Esophagus squamous epithelium (tissue), 5 donors: ENCODE measurements at regions not wholly inside any gene's neighbourhood (a gene's known extent, or its start where the extent isn't known, plus 50 kb on each side); places are given as distances from the start of the nearest gene placed in this dataset.

ENCODE experiments used
- DNase-seq: peaks from one replicate; lab custom pipeline; 2025; lab: John Stamatoyannopoulos, UW
- H3K27ac ChIP-seq, 4 donors: fragments of 200-600 bp; sonication (generic); one replicate each; pipeline ENCODE4 v1.5.1; 2016 to 2019; ENCODE audit warnings: mild to moderate bottlenecking in 1 of 4
- H3K27me3 ChIP-seq, 4 donors: fragments of 200-600 bp; sonication (generic); 1 replicate in 3 of 4; 2 replicates in 1 of 4; pipeline versions ENCODE4 v1.5.1 to v1.6.0; 2017 to 2021; ENCODE audit warnings: antibody characterized with exemption in 1 of 4
- H3K36me3 ChIP-seq, 3 donors: fragments of 200-600 bp; sonication (generic); one replicate each; pipeline ENCODE4 v1.5.1; 2016 to 2019
- H3K4me1 ChIP-seq, 3 donors: fragments of 200-600 bp; sonication (generic); one replicate each; pipeline ENCODE4 v1.5.1; 2017 to 2019
- H3K4me3 ChIP-seq, 4 donors: fragments of 200-600 bp; sonication (generic); 1 replicate in 3 of 4; 2 replicates in 1 of 4; pipeline ENCODE4 v1.5.1; 2016 to 2019; ENCODE audit warnings: mild to moderate bottlenecking in 2 of 4, moderate library complexity in 1 of 4
- H3K9me3 ChIP-seq, 3 donors: fragments of 200-600 bp; sonication (generic); one replicate each; pipeline ENCODE4 v1.5.1; 2016 to 2019
- POLR2A ChIP-seq, 4 donors: fragments of 450-650 bp; IDR thresholded peaks; one replicate each; pipeline ENCODE4 v1.6.1; 2017; ENCODE audit warnings: antibody characterized with exemption in 4 of 4, mild to moderate bottlenecking in 4 of 4, moderate library complexity in 3 of 4
- WGBS, 2 donors: methylation state at CpG; one replicate each; pipeline ENCODE4 v1.1.5; 2018; 5-methylcytosine and 5-hydroxymethylcytosine counted together
- intact Hi-C: fragments of 100-400 bp; cut with DNase I; formaldehyde crosslinking; loops from one replicate; pipeline ENCODE4 v1.15.0; 2022
- TF ChIP-seq, protein P1 (sequence below), 6 experiments: fragments of 450-650 bp in 4 of 6; fragments of 200-600 bp in 2 of 6; sonication (generic) in 2 of 6; IDR thresholded peaks; one replicate each; pipeline ENCODE4 v1.5.1; 2016 to 2019; ENCODE audit warnings: antibody characterized with exemption in 6 of 6, mild to moderate bottlenecking in 4 of 6, moderate library complexity in 4 of 6
- donor health status: DM: yes; HTN: yes; CAD: no.

DNA sequence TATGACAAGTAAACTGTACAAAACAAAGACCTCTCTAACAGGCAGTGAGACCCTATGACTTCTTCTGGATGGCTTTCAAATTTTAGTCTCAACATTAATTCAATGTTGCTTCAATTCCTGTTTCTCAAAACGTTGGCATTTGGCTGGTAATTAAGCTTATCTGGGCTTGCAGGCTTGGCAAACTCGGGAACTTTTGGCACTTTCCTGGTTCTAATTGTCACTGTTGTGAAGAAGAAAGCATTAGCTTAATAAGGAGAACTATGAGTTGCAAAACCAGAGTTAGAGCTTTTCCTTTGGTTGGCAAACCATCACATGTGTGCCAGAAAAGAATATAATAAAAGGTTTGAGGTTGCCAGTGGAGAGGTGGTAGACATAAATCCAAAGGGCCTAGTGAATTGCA is 698.3 kb downstream of the LRRIQ3 start:
- Histone ChIP-seq H3K4me3 (no peak overlapping the region), H3K36me3 (no peaks in the 10 kb centered on the region), H3K9me3 (no peaks in the 10 kb centered on the region), H3K27me3 (no peaks in the 10 kb centered on the region), H3K4me1 (no peaks in the 10 kb centered on the region), H3K27ac (no peak overlapping the region)
- DNase-seq = no peak
- TF ChIP-seq, protein P1, sequence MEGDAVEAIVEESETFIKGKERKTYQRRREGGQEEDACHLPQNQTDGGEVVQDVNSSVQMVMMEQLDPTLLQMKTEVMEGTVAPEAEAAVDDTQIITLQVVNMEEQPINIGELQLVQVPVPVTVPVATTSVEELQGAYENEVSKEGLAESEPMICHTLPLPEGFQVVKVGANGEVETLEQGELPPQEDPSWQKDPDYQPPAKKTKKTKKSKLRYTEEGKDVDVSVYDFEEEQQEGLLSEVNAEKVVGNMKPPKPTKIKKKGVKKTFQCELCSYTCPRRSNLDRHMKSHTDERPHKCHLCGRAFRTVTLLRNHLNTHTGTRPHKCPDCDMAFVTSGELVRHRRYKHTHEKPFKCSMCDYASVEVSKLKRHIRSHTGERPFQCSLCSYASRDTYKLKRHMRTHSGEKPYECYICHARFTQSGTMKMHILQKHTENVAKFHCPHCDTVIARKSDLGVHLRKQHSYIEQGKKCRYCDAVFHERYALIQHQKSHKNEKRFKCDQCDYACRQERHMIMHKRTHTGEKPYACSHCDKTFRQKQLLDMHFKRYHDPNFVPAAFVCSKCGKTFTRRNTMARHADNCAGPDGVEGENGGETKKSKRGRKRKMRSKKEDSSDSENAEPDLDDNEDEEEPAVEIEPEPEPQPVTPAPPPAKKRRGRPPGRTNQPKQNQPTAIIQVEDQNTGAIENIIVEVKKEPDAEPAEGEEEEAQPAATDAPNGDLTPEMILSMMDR (IDR thresholded peaks at IDR 0.05) = no peak
- no peak for TF ChIP-seq POLR2A (IDR thresholded peaks at IDR 0.05)
- intact Hi-C loops = no loop called here
- WGBS, 2 donors = 3 to 21% methylated on average over 2 of the region's 2 CpGs

DNA sequence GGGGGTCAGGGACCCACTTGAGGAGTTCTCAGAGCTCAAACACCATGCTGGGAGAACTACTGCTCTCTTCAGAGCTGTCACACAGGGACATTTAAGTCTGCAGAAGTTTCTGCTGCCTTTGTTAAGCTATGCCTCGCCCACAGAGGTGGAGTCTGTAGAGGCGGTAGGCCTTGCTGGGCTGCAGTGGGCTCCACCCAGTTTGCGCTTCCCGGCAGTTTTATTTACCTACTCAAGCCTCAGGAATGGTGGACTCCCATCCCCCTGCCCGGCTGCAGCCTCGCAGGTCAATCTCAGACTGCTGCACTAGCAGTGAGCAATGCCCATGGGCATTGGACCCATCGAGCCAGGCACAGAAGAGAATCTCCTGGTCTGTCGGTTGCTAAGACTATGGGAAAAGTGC is 706.4 kb downstream of the LRRIQ3 start:
- 96 to 98% methylated on average over 4 of the region's 8 CpGs for WGBS, 2 donors
- no peak overlapping the region for H3K27ac ChIP-seq

DNA sequence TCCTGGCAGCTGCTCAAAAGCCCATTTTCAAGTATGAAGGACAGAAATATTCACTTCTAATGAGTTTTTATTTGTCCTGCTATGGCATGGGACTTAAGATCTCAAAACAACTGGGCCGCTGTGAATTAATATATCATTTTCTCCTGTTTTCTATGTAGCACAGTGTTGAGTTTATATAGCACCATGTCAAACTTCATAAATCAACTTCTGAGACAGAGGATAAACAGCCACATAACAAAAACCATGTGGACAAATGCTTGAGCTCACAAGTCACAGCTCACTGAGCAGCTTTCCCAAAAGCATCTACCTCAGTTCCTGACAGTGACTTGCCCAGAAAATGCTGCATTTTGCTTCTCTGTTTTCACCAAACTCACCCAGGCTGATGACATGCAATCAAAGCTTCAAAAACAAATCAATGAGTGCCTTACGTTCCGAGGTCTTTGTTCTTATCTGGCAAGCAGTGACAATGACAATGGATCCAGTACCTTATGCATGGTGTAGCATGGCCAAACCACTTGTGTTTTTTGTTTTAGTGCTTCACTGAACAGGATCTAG is 722.6 kb downstream of the LRRIQ3 start:
- no peak for DNase-seq
- no peak overlapping the region for H3K4me3 ChIP-seq
- WGBS, 2 donors = 28 to 53% methylated on average over 3 of the region's 3 CpGs
- H3K9me3 ChIP-seq = no peaks in the 10 kb centered on the region
- no peaks in the 10 kb centered on the region for H3K36me3 ChIP-seq
- TF ChIP-seq, protein P1 (IDR thresholded peaks at IDR 0.05) = no peak
- no peak for TF ChIP-seq POLR2A (IDR thresholded peaks at IDR 0.05)
- H3K27me3 ChIP-seq = no peaks in the 10 kb centered on the region
- no peaks in the 10 kb centered on the region for H3K4me1 ChIP-seq
- intact Hi-C loops = no loop called here
- no peak overlapping the region for H3K27ac ChIP-seq

More for the DNA sequence above, 706.4 kb downstream of the LRRIQ3 start:
- intact Hi-C loops = no loop called here
- Histone ChIP-seq H3K9me3 (no peaks in the 10 kb centered on the region), H3K36me3 (no peaks in the 10 kb centered on the region), H3K4me3 (no peak overlapping the region), H3K27me3 (no peaks in the 10 kb centered on the region), H3K4me1 (no peaks in the 10 kb centered on the region)
- TF ChIP-seq, protein P1 (IDR thresholded peaks at IDR 0.05) = no peak
- TF ChIP-seq POLR2A (IDR thresholded peaks at IDR 0.05) = no peak
- no peak for DNase-seq

DNA sequence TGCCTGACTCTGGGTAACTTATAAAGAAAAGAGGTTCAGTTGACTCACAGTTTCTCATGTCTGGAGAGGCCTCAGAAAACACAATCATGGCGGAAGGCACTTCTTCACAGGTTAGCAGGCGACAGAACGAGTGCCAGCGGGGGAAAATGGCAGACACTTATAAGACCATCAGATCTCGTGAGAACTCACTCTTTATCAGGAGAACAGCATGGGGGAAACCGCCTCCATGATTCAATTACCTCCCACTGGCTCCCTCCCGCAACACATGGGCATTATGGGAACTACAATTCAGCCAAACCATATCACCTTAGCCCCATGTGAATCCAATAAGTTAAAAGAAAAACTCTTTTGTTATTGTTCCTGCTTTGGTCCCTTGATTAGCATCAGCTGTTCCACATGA is 725.2 kb downstream of the LRRIQ3 start:
- WGBS, 2 donors = 92 to 95% methylated on average over 7 of the region's 7 CpGs
- intact Hi-C loops = no loop called here

DNA sequence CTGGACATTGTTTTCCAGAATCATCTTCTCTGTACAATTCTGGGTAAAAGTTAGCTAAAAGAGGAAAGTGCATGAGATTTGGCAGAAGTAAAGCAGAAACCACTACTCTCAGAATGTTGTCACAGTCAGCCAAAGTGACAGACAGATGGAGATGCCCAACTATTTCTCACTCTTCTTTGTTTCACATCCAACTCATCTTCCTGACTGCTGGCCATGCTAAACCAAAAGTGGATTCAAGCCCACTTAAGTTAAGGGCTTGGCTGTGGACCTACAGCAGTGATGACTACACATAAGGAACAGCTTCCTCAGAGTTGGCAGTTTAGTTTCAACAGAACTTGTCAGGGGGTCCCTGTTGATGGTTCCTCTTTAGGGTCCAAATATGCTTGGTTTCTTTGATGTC is 730.2 kb downstream of the LRRIQ3 start:
- Histone ChIP-seq H3K27ac (no peak overlapping the region), H3K9me3 (no peaks in the 10 kb centered on the region), H3K4me1 (no peaks in the 10 kb centered on the region), H3K4me3 (no peak overlapping the region), H3K36me3 (no peaks in the 10 kb centered on the region), H3K27me3 (no peaks in the 10 kb centered on the region)
- TF ChIP-seq POLR2A (IDR thresholded peaks at IDR 0.05) = no peak
- TF ChIP-seq, protein P1 (IDR thresholded peaks at IDR 0.05) = no peak
- no peak for DNase-seq
- intact Hi-C loops = no loop called here

More for the DNA sequence above, 725.2 kb downstream of the LRRIQ3 start:
- H3K4me1 ChIP-seq = no peaks in the 10 kb centered on the region
- no peak for TF ChIP-seq POLR2A (IDR thresholded peaks at IDR 0.05)
- TF ChIP-seq, protein P1 (IDR thresholded peaks at IDR 0.05) = no peak
- H3K4me3 ChIP-seq = no peak overlapping the region
- no peaks in the 10 kb centered on the region for H3K27me3 ChIP-seq
- H3K9me3 ChIP-seq = no peaks in the 10 kb centered on the region
- no peak overlapping the region for H3K27ac ChIP-seq
- DNase-seq = no peak
- H3K36me3 ChIP-seq = no peaks in the 10 kb centered on the region
